Stimulated activated CD4-positive, alpha-beta T cell treated with anti-CD3 and anti-CD28 coated beads, Interleukin-12 subunit alpha, Interleukin-12 subunit beta, amount 100 ng/mL, for 4 hours (primary cell): ENCODE measurements at regions not wholly inside any gene's neighbourhood (a gene's known extent, or its start where the extent isn't known, plus 50 kb on each side); places are given as distances from the start of the nearest gene placed in this dataset.

ENCODE experiments used
- DNase-seq: peaks from one replicate; pipeline ENCODE4 v3.0.0-alpha.2; 2020

GRCh38 chr2:126990605-126991532 is 92.2 kb downstream of the TEX51 start:
- DNase-seq = no peak

GRCh38 chr2:126994340-126994777 is 95.7 kb downstream of the TEX51 start:
- DNase-seq = no peak

- DNase-seq = no peak
Measured at GRCh38 chr2:126995621-126996377, 97.1 kb downstream of the TEX51 start.

- no peak for DNase-seq
Measured at GRCh38 chr2:126996378-126996699, 97.6 kb downstream of the TEX51 start.
